Progenitor cell of endocrine pancreas (in vitro differentiated cells): ENCODE measurements at regions not wholly inside any gene's neighbourhood (a gene's known extent, or its start where the extent isn't known, plus 50 kb on each side); places are given as distances from the start of the nearest gene placed in this dataset.
A peak's percentile ranks its signal among the peaks of the same experiment; 100 is the strongest.

Experiments
- DNase-seq: peaks from one replicate; pipeline ENCODE4 v3.0.0; 2021; ENCODE audit warnings: low spot score; ENCODE audit not compliant: unreplicated experiment
- H3K27ac Mint-ChIP-seq: 2 replicates; pipeline ENCODE4 v1.8.0; 2021; ENCODE audit warnings: mild to moderate bottlenecking, moderate library complexity, mixed read lengths
- H3K27me3 Mint-ChIP-seq: 2 replicates; pipeline ENCODE4 v1.8.0; 2021; ENCODE audit warnings: mixed read lengths
- H3K36me3 Mint-ChIP-seq: 2 replicates; pipeline ENCODE4 v1.8.0; 2022; ENCODE audit warnings: mixed read lengths; ENCODE audit not compliant: insufficient read depth
- H3K4me1 Mint-ChIP-seq: 2 replicates; pipeline ENCODE4 v1.8.0; 2021; ENCODE audit warnings: low read depth, mixed read lengths
- H3K4me3 Mint-ChIP-seq: 2 replicates; pipeline ENCODE4 v1.8.0; 2021; ENCODE audit warnings: low read depth, mild to moderate bottlenecking, moderate library complexity, mixed read lengths
- H3K9me3 Mint-ChIP-seq: 2 replicates; pipeline ENCODE4 v1.8.0; 2021; ENCODE audit warnings: low read depth, mixed read lengths
- CTCF ChIP-seq: fragments of 200-600 bp; sonication (generic); IDR thresholded peaks from one replicate; pipeline ENCODE4 v1.5.0; 2021; ENCODE audit warnings: antibody characterized with exemption, mild to moderate bottlenecking; ENCODE audit not compliant: unreplicated experiment

DNA sequence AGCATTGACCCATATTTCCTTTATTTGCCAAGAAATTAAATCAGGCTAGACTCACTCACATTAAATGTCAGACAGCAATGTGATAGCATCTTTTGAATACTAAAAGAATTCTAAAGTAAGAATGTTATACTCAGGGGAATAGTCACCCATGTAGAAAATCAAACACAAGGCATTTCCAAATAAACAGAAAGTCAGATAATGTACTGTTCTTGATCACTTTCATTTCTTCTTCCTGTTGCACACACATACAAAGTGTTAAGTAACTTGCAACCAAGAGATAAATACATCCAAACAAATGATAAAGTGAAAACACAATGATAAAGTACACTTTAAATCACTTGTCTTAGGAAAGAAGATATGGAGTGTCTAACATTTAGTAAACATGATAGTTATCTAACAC, 1366.6 kb upstream of the MIR17HG start:
- no peaks in the 10 kb centered on the region for H3K9me3 Mint-ChIP-seq
- H3K4me1 Mint-ChIP-seq: peaks cover 1% of the 10 kb centered on the region
- no peak overlapping the region for H3K27ac Mint-ChIP-seq
- no peaks in the 10 kb centered on the region for H3K27me3 Mint-ChIP-seq
- DNase-seq: no peak
- no peaks in the 10 kb centered on the region for H3K36me3 Mint-ChIP-seq
- no peak overlapping the region for H3K4me3 Mint-ChIP-seq
- no peak for TF ChIP-seq CTCF

- Mint-ChIP-seq H3K36me3 (no peaks in the 10 kb centered on the region), H3K27ac (peak overlapping the region; percentile 39), H3K9me3 (no peaks in the 10 kb centered on the region), H3K4me1 (peaks cover 1% of the 10 kb centered on the region), H3K27me3 (no peaks in the 10 kb centered on the region), H3K4me3 (no peak overlapping the region)
- DNase-seq: no peak
- no peak for TF ChIP-seq CTCF
These were observed 1364.9 kb upstream of the MIR17HG start for GRCh38 chr13:89982407-89983095.

DNA sequence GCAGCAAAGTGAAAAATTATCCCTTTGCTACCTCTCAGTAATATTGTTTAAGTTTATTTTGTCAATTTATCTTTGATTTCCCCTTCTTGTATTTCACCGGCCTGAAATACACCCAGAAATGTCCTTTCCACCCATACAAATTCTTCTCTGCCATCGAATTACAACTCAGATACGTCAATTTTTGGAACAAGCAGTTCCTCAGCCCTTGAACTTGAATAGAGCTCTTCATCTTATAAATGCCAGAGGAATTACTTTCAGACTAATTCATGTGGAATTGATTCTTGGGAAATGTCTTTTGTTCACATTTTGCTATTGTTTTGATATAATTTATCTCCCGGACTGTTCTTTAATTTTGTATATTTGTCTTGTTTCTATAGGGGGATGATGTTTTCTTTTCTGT, 1359.3 kb upstream of the MIR17HG start:
- Mint-ChIP-seq H3K27ac (no peak overlapping the region), H3K4me1 (no peaks in the 10 kb centered on the region), H3K36me3 (no peaks in the 10 kb centered on the region), H3K4me3 (no peak overlapping the region), H3K9me3 (no peaks in the 10 kb centered on the region), H3K27me3 (no peaks in the 10 kb centered on the region)
- no peak for DNase-seq
- TF ChIP-seq CTCF: no peak

- H3K9me3 Mint-ChIP-seq: peaks cover 17% of the 10 kb centered on the region
- no peak for DNase-seq
- no peaks in the 10 kb centered on the region for H3K27me3 Mint-ChIP-seq
- no peak for TF ChIP-seq CTCF
- no peak overlapping the region for H3K27ac Mint-ChIP-seq
- H3K4me1 Mint-ChIP-seq: peaks cover 9% of the 10 kb centered on the region
- peaks cover 1% of the 10 kb centered on the region for H3K36me3 Mint-ChIP-seq
- no peak overlapping the region for H3K4me3 Mint-ChIP-seq
These were observed 1343.9 kb upstream of the MIR17HG start for GRCh38 chr13:90003566-90003965.

DNA sequence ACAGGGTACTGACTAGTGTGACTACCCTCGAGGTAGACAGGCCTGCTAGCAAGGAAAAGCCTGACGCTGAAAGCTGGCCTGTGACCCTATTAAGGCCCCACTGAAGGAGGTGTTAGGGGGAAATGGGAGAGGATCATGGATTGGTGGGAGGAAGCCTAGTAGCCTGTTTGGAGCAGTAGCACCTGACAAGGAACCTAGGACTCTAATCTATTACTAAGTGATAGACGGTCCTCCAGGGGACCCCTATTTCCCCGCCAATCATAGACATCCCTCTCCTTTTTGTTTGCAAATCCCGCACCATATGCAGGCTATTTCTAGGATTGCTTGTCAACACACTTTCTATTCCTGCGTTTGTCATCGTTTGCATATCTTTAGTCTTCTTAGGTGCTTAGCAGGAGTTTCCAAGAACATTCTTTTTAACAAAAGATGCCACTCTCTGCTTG, 1338.8 kb upstream of the MIR17HG start:
- H3K4me3 Mint-ChIP-seq: no peak overlapping the region
- peaks cover 4% of the 10 kb centered on the region for H3K4me1 Mint-ChIP-seq

More for the DNA sequence above, 1338.8 kb upstream of the MIR17HG start:
- no peaks in the 10 kb centered on the region for H3K9me3 Mint-ChIP-seq
- no peaks in the 10 kb centered on the region for H3K27me3 Mint-ChIP-seq
- no peak for DNase-seq
- no peak for TF ChIP-seq CTCF
- no peak overlapping the region for H3K27ac Mint-ChIP-seq
- H3K36me3 Mint-ChIP-seq: no peaks in the 10 kb centered on the region
